CD14-positive monocyte (primary cell): ENCODE measurements at regions not wholly inside any gene's neighbourhood (a gene's known extent, or its start where the extent isn't known, plus 50 kb on each side); places are given as distances from the start of the nearest gene placed in this dataset.

Experiments used
- DNase-seq, 3 donors: peaks; one replicate each; pipeline ENCODE4 v3.0.0-alpha.2; 2011 to 2022
- H2AFZ ChIP-seq: 2 replicates; pipeline ENCODE4 v1.6.0; 2012; ENCODE audit warnings: mild to moderate bottlenecking, low read depth, low read length, inconsistent platforms; ENCODE audit not compliant: insufficient read depth, poor library complexity, severe bottlenecking
- H3K27ac ChIP-seq, 2 donors: 1 replicate in 1 of 2; 2 replicates in 1 of 2; pipeline ENCODE4 v1.5.1; 2012 to 2013; ENCODE audit warnings: low read length in 2 of 2, control low read depth in 1 of 2, inconsistent platforms in 1 of 2, low read depth in 1 of 2, mild to moderate bottlenecking in 1 of 2
- H3K27me3 ChIP-seq, 2 donors: one replicate each; pipeline versions ENCODE4 v1.6.0 to v1.6.1; 2011 to 2013; ENCODE audit warnings: low read length in 2 of 2; ENCODE audit not compliant: control insufficient read depth in 2 of 2, insufficient read depth in 2 of 2
- H3K36me3 ChIP-seq, 2 donors: replicated peaks in 1 of 2; 1 replicate in 1 of 2; 2 replicates in 1 of 2; pipeline versions ENCODE4 v1.5.1 to v1.6.1; 2012 to 2013; ENCODE audit warnings: low read length in 2 of 2, control low read depth in 1 of 2, inconsistent platforms in 1 of 2, mild to moderate bottlenecking in 1 of 2; ENCODE audit not compliant: insufficient read depth in 2 of 2, control insufficient read depth in 1 of 2
- H3K4me1 ChIP-seq, 2 donors: 1 replicate in 1 of 2; 2 replicates in 1 of 2; pipeline versions ENCODE4 v1.5.1 to v1.6.1; 2012 to 2013; ENCODE audit warnings: low read length in 2 of 2, control low read depth in 1 of 2, inconsistent platforms in 1 of 2, mild to moderate bottlenecking in 1 of 2, moderate library complexity in 1 of 2; ENCODE audit not compliant: insufficient read depth in 2 of 2, control insufficient read depth in 1 of 2
- H3K4me2 ChIP-seq: replicated peaks from 2 replicates; pipeline ENCODE3; 2012; ENCODE audit warnings: low read length, moderate library complexity, mild to moderate bottlenecking; ENCODE audit not compliant: poor library complexity, severe bottlenecking; ENCODE audit errors: extremely low read depth
- H3K4me3 ChIP-seq, 3 experiments: fragments of 200-600 bp in 1 of 3; sonication (generic) in 1 of 3; replicated peaks in 1 of 3; 1 replicate in 2 of 3; 2 replicates in 1 of 3; pipeline ENCODE4 v1.5.1; 2011 to 2013; ENCODE audit warnings: low read length in 3 of 3, mild to moderate bottlenecking in 3 of 3, control low read depth in 2 of 3, low read depth in 2 of 3, inconsistent platforms in 1 of 3, moderate library complexity in 1 of 3
- H3K79me2 ChIP-seq: 2 replicates; pipeline ENCODE4 v1.6.0; 2012; ENCODE audit warnings: mild to moderate bottlenecking, control low read depth, inconsistent platforms, low read length, moderate library complexity; ENCODE audit not compliant: insufficient read depth
- H3K9ac ChIP-seq: 2 replicates; pipeline ENCODE4 v1.6.0; 2017; ENCODE audit warnings: low read length, mild to moderate bottlenecking; ENCODE audit not compliant: insufficient read depth, poor library complexity, severe bottlenecking
- H3K9me3 ChIP-seq, 2 donors: replicated peaks in 1 of 2; 1 replicate in 1 of 2; 2 replicates in 1 of 2; pipeline versions ENCODE4 v1.5.1 to v1.6.1; 2012 to 2013; ENCODE audit warnings: low read length in 2 of 2, control low read depth in 1 of 2; ENCODE audit not compliant: control insufficient read depth in 1 of 2, insufficient read depth in 1 of 2
- H4K20me1 ChIP-seq: 2 replicates; pipeline ENCODE4 v1.6.0; 2012; ENCODE audit warnings: mild to moderate bottlenecking, low read length, control low read depth, moderate library complexity; ENCODE audit not compliant: insufficient read depth
- H3K27ac Mint-ChIP-seq, 7 donors: one replicate each; pipeline ENCODE4 v1.8.0; 2020; ENCODE audit warnings: mild to moderate bottlenecking in 7 of 7, mixed read lengths in 7 of 7, moderate library complexity in 6 of 7, inconsistent platforms in 2 of 7
- H3K27me3 Mint-ChIP-seq, 3 donors: one replicate each; pipeline ENCODE4 v1.8.0; 2021 to 2022; ENCODE audit warnings: low read depth in 3 of 3, mild to moderate bottlenecking in 3 of 3, mixed read lengths in 3 of 3, moderate library complexity in 3 of 3, inconsistent platforms in 1 of 3
- H3K36me3 Mint-ChIP-seq, 2 donors: one replicate each; pipeline ENCODE4 v1.8.0; 2020; ENCODE audit warnings: mixed read lengths in 2 of 2, inconsistent platforms in 1 of 2, mild to moderate bottlenecking in 1 of 2
- H3K4me1 Mint-ChIP-seq: one replicate; pipeline ENCODE4 v1.8.0; 2020; ENCODE audit warnings: mild to moderate bottlenecking, mixed read lengths
- H3K4me3 Mint-ChIP-seq, 2 donors: one replicate each; pipeline ENCODE4 v1.8.0; 2020; ENCODE audit warnings: mild to moderate bottlenecking in 2 of 2, mixed read lengths in 2 of 2, moderate library complexity in 1 of 2
- H3K9me3 Mint-ChIP-seq, 7 donors: one replicate each; pipeline ENCODE4 v1.8.0; 2020 to 2022; ENCODE audit warnings: mixed read lengths in 7 of 7, mild to moderate bottlenecking in 6 of 7, moderate library complexity in 6 of 7, inconsistent platforms in 2 of 7
- WGBS: methylation state at CpG from one replicate; pipeline ENCODE4 v1.1.5; 2013; ENCODE audit warnings: missing lambda C conversion rate; ENCODE audit not compliant: insufficient coverage; 5-methylcytosine and 5-hydroxymethylcytosine counted together
- intact Hi-C, 2 donors: fragments of 100-400 bp; cut with micrococcal nuclease; formaldehyde crosslinking; loops; one replicate each; pipeline versions ENCODE4 v1.15.0 to v1.15.1; 2023
- TF ChIP-seq, protein P1 (sequence below): fragments of 200-600 bp; IDR thresholded peaks from one replicate; pipeline ENCODE4 v1.8.0; 2022; ENCODE audit warnings: antibody characterized with exemption, mild to moderate bottlenecking

DNA sequence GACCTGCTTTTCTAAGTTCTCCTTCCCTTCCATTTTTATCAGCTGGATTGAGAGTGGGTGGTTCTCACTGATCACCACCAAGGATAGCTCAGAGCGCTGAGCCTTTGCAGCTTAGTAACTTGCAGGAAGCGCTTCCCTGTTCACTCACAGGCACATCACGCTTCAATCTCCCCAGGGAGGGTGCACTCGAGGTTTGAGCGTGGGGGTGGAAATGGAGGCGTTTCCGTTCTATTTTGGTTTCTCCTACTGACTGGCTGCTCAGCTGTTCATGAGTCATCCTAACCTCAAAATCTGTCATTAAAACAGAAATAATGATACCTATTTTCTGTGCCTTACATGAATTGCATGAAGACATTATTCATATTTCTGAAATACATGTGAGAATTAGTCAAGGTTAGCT lies 292.1 kb downstream of the SPRY2 start:
- no peaks in the 10 kb centered on the region for H3K36me3 ChIP-seq
- no CpG with 5 or more reads among the region's 7 CpGs for WGBS
- TF ChIP-seq, protein P1, sequence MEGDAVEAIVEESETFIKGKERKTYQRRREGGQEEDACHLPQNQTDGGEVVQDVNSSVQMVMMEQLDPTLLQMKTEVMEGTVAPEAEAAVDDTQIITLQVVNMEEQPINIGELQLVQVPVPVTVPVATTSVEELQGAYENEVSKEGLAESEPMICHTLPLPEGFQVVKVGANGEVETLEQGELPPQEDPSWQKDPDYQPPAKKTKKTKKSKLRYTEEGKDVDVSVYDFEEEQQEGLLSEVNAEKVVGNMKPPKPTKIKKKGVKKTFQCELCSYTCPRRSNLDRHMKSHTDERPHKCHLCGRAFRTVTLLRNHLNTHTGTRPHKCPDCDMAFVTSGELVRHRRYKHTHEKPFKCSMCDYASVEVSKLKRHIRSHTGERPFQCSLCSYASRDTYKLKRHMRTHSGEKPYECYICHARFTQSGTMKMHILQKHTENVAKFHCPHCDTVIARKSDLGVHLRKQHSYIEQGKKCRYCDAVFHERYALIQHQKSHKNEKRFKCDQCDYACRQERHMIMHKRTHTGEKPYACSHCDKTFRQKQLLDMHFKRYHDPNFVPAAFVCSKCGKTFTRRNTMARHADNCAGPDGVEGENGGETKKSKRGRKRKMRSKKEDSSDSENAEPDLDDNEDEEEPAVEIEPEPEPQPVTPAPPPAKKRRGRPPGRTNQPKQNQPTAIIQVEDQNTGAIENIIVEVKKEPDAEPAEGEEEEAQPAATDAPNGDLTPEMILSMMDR = no peak
- no peaks in the 10 kb centered on the region for H3K79me2 ChIP-seq
- H3K4me2 ChIP-seq = peak overlapping the region; percentile 29
- H2AFZ ChIP-seq = no peak overlapping the region
- H3K4me1 Mint-ChIP-seq = peaks cover 31% of the 10 kb centered on the region
- H3K27ac ChIP-seq = peak overlapping the region in 1 of 2 donors; percentile 42
- H3K27me3 ChIP-seq = no peaks in the 10 kb centered on the region
- H3K4me3 ChIP-seq = peak overlapping the region in 1 of 3 experiments; percentile 19
- H4K20me1 ChIP-seq = no peaks in the 10 kb centered on the region
- peaks cover 14 to 27% of the 10 kb centered on the region in 2 donors for H3K4me1 ChIP-seq
- H3K9me3 ChIP-seq = peaks cover 0 to 8% of the 10 kb centered on the region in 2 donors
- peak overlapping the region in 1 of 2 donors; percentile 48 for H3K4me3 Mint-ChIP-seq
- intact Hi-C loops = loop anchor here in 1 of 2 donors (2.0 to 10.0 kb wide), 2 partner anchors 120 to 396 kb away; no protein-coding TSS in a partner anchor
- H3K9me3 Mint-ChIP-seq = peaks cover 0 to 17% (median 11%) of the 10 kb centered on the region in 7 donors
- DNase-seq = peak; percentile 94 to 98 (median 95)
- H3K9ac ChIP-seq = no peak overlapping the region
- peaks cover 0 to 2% (median 0%) of the 10 kb centered on the region in 3 donors for H3K27me3 Mint-ChIP-seq
- peaks cover 0 to 1% of the 10 kb centered on the region in 2 donors for H3K36me3 Mint-ChIP-seq
- H3K27ac Mint-ChIP-seq = peak overlapping the region; percentile 75 to 90 (median 82)

DNA sequence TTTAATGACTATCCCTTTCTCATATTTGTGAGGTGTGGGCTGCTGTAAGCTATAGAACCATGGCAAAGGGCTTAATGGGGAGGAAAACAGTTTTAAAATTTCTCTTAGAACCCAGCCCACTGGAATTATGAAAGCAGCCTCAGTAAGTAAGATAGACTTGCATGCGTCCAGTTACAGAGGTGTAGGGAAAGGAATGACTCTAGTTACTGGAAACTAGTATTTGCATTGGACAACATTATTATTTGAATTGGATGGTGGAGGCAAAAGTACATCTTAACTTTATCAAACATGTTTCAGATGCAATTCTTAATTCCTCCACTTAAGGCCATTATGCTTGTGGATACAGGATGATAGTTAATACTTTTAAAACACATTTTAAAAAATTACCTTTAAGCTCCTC lies 292.9 kb downstream of the SPRY2 start:
- no peak overlapping the region for H3K9ac ChIP-seq
- DNase-seq = no peak
- H3K79me2 ChIP-seq = no peaks in the 10 kb centered on the region
- H3K36me3 ChIP-seq = no peaks in the 10 kb centered on the region
- H2AFZ ChIP-seq = no peak overlapping the region
- peaks cover 0 to 3% of the 10 kb centered on the region in 2 donors for H3K9me3 ChIP-seq
- no CpG with 5 or more reads among the region's 1 CpG for WGBS
- Mint-ChIP-seq H3K27me3 (peaks cover 0 to 2% (median 0%) of the 10 kb centered on the region in 3 donors), H3K27ac (no peak overlapping the region), H3K4me1 (peaks cover 31% of the 10 kb centered on the region), H3K9me3 (peaks cover 3 to 11% (median 5%) of the 10 kb centered on the region in 7 donors), H3K36me3 (peaks cover 0 to 1% of the 10 kb centered on the region in 2 donors), H3K4me3 (no peak overlapping the region)
- H3K4me1 ChIP-seq = peaks cover 14 to 27% of the 10 kb centered on the region in 2 donors
- no peaks in the 10 kb centered on the region for H3K27me3 ChIP-seq
- no peak overlapping the region for H3K4me3 ChIP-seq
- no peaks in the 10 kb centered on the region for H4K20me1 ChIP-seq
- H3K27ac ChIP-seq = no peak overlapping the region
- H3K4me2 ChIP-seq = no peak overlapping the region
- TF ChIP-seq, protein P1 = no peak
- intact Hi-C loops = loop anchor here in 1 of 2 donors (2.0 to 10.0 kb wide), 2 partner anchors 121 to 397 kb away; no protein-coding TSS in a partner anchor
